ENCODE measurements at regions not wholly inside any gene's neighbourhood (a gene's known extent, or its start where the extent isn't known, plus 50 kb on each side); places are given as distances from the start of the nearest gene placed in this dataset.

GRCh38 chr1:61579802-61580201 is 145.1 kb downstream of the TM2D1 start:
- Histone ChIP-seq H3K79me1 (ENCODE audit: low read depth, low read length) (no peaks in the 10 kb centered on the region), H3K23me2 (ENCODE audit: low read depth, low read length) (no peaks in the 10 kb centered on the region), H3K4ac (replicated peaks; ENCODE audit: insufficient read length, low read depth, low read length) (no peak overlapping the region), H3K18ac (ENCODE audit: extremely low read depth, low read length) (no peak overlapping the region), H3K27ac (ENCODE audit: low read depth, low read length) (no peak overlapping the region), H3K79me2 (ENCODE audit: control insufficient read depth in 1 of 2, insufficient read depth in 2 of 2, low read length in 2 of 2) (no peaks in the 10 kb centered on the region), H4K8ac (ENCODE audit: extremely low read depth, insufficient read depth, low read length) (no peak overlapping the region), H2BK15ac (ENCODE audit: low read length) (no peak overlapping the region), H3K4me2 (ENCODE audit: insufficient read depth in 1 of 2, low read depth in 2 of 2, low read length in 2 of 2) (no peak overlapping the region), H3K14ac (ENCODE audit: insufficient read length) (no peak overlapping the region), H4K91ac (replicated peaks; ENCODE audit: insufficient read length, low read length) (no peak overlapping the region), H3K23ac (ENCODE audit: insufficient read length) (no peak overlapping the region), H3K9me3 (ENCODE audit: insufficient read depth in 2 of 2, low read depth in 1 of 2, low read length in 1 of 2) (peaks cover 8 to 17% of the 10 kb centered on the region in 2 experiments), H3K27me3 (replicated peaks in 1 of 4; ENCODE audit: control insufficient read depth in 3 of 4, extremely low read depth in 1 of 4, insufficient read depth in 3 of 4, low read length in 3 of 4) (no peaks in the 10 kb centered on the region), H3K9ac (replicated peaks in 1 of 4; ENCODE audit: extremely low read depth in 1 of 4, low read depth in 3 of 4, low read length in 3 of 4) (no peak overlapping the region), H4K20me1 (replicated peaks in 1 of 2; ENCODE audit: control insufficient read depth in 1 of 2, insufficient read depth in 2 of 2, low read length in 2 of 2) (no peaks in the 10 kb centered on the region), H2AK5ac (ENCODE audit: low read depth, low read length) (no peak overlapping the region), H3K4me1 (replicated peaks in 1 of 4; ENCODE audit: control insufficient read depth in 3 of 4, insufficient read depth in 4 of 4, low read length in 3 of 4) (no peaks in the 10 kb centered on the region), H2BK12ac (ENCODE audit: low read depth, low read length) (no peak overlapping the region), H3K4me3 (ENCODE audit: extremely low read depth in 1 of 4, insufficient read depth in 2 of 4, low read depth in 3 of 4, low read length in 4 of 4) (no peak overlapping the region), H3K36me3 (ENCODE audit: control insufficient read depth in 2 of 4, insufficient read depth in 4 of 4, low read length in 3 of 4) (no peaks in the 10 kb centered on the region), H3K56ac (replicated peaks; ENCODE audit: insufficient read length, low read depth, low read length) (no peak overlapping the region), H2AFZ (ENCODE audit: low read length) (no peak overlapping the region), H2BK20ac (ENCODE audit: low read length) (no peak overlapping the region), H2BK5ac (ENCODE audit: low read depth, low read length) (no peak overlapping the region), H4K5ac (ENCODE audit: insufficient read length, low read depth, low read length) (no peak overlapping the region), H2BK120ac (replicated peaks; ENCODE audit: low read depth, low read length) (no peak overlapping the region)
- DNase-seq (ENCODE audit: low read depth in 1 of 2, low spot score in 2 of 2) (no peak), FAIRE-seq (no peak)
- ChIA-PET POLR2A (ENCODE audit: partially characterized antibody) (interaction anchor here (0.7 kb wide), 1 partner anchor 10 kb away, joined by 3 read pairs; no protein-coding TSS in a partner anchor), CTCF (ENCODE audit: partially characterized antibody) (interaction anchor here (1.2 to 1.8 kb wide), 2 partner anchors 9 to 122 kb away, joined by 6 to 9 read pairs; no protein-coding TSS in a partner anchor)
- WGBS, 2 experiments (ENCODE audit: extremely low coverage in 1 of 2, insufficient coverage in 1 of 2, insufficient read length in 1 of 2, insufficient replicate concordance in 2 of 2, low coverage in 1 of 2, low lambda C conversion rate in 2 of 2, missing lambda C conversion rate in 1 of 2): 100% methylated on average over 1 of the region's 1 CpG; no CpG with 5 or more reads in 1 of the 2 experiments
- TF ChIP-seq RBBP5 (IDR thresholded peaks at IDR 0.05; ENCODE audit: borderline replicate concordance, low read depth, low read length) (no peak), SIN3A (conservative IDR thresholded peaks at IDR 0.05 in 1 of 2, IDR thresholded peaks at IDR 0.05 in 1 of 2; ENCODE audit: low read depth in 1 of 2, low read length in 2 of 2) (no peak), ZNF274 (IDR thresholded peaks at IDR 0.05; ENCODE audit: borderline replicate concordance, extremely low read depth, low read length) (no peak)
